Mesendoderm (in vitro differentiated cells): ENCODE measurements at regions not wholly inside any gene's neighbourhood (a gene's known extent, or its start where the extent isn't known, plus 50 kb on each side); places are given as distances from the start of the nearest gene placed in this dataset.
A peak's percentile ranks its signal among the peaks of the same experiment; 100 is the strongest.

Source experiments
- DNase-seq: peaks from one replicate; pipeline ENCODE4 v3.0.0; 2013
- H2AK5ac ChIP-seq: 2 replicates; pipeline ENCODE4 v1.6.1; 2013; ENCODE audit warnings: low read length, inconsistent platforms
- H2BK120ac ChIP-seq: 2 replicates; pipeline ENCODE4 v1.6.1; 2013; ENCODE audit warnings: low read depth, mild to moderate bottlenecking, low read length, moderate library complexity, mixed read lengths
- H2BK15ac ChIP-seq: replicated peaks from 2 replicates; pipeline ENCODE4 v1.6.1; 2013; ENCODE audit warnings: low read depth, mild to moderate bottlenecking, moderate library complexity
- H2BK5ac ChIP-seq: 2 replicates; pipeline ENCODE4 v1.6.1; 2013; ENCODE audit warnings: low read length, inconsistent platforms
- H3K18ac ChIP-seq: 2 replicates; pipeline ENCODE4 v1.6.1; 2013; ENCODE audit warnings: mild to moderate bottlenecking, low read length, mixed read lengths
- H3K23ac ChIP-seq: one replicate; pipeline ENCODE4 v1.6.1; 2013; ENCODE audit warnings: low read length
- H3K27ac ChIP-seq: 2 replicates; pipeline ENCODE4 v1.5.1; 2013; ENCODE audit warnings: low read depth, mild to moderate bottlenecking, inconsistent platforms, low read length, moderate library complexity
- H3K27me3 ChIP-seq: 2 replicates; pipeline ENCODE4 v1.6.1; 2013; ENCODE audit warnings: low read length, control low read depth, mild to moderate bottlenecking, inconsistent platforms; ENCODE audit not compliant: insufficient read depth, poor library complexity
- H3K36me3 ChIP-seq: 2 replicates; pipeline ENCODE4 v1.6.1; 2013; ENCODE audit warnings: low read length, inconsistent platforms; ENCODE audit not compliant: control insufficient read depth, insufficient read depth
- H3K4ac ChIP-seq: one replicate; pipeline ENCODE4 v1.6.1; 2013; ENCODE audit warnings: low read depth, mild to moderate bottlenecking, low read length, moderate library complexity
- H3K4me1 ChIP-seq: 2 replicates; pipeline ENCODE4 v1.6.1; 2013; ENCODE audit warnings: low read depth, low read length, inconsistent platforms; ENCODE audit not compliant: control insufficient read depth
- H3K4me2 ChIP-seq: 2 replicates; pipeline ENCODE4 v1.6.1; 2013; ENCODE audit warnings: low read length
- H3K4me3 ChIP-seq: 2 replicates; pipeline ENCODE4 v1.5.1; 2013; ENCODE audit warnings: mild to moderate bottlenecking, low read length
- H3K56ac ChIP-seq: one replicate; pipeline ENCODE4 v1.6.1; 2013; ENCODE audit warnings: low read length
- H3K79me1 ChIP-seq: 2 replicates; pipeline ENCODE4 v1.6.1; 2013; ENCODE audit warnings: low read length, inconsistent platforms
- H3K79me2 ChIP-seq: 2 replicates; pipeline ENCODE4 v1.6.1; 2013; ENCODE audit warnings: mild to moderate bottlenecking, low read length; ENCODE audit not compliant: control insufficient read depth, insufficient read depth
- H3K9ac ChIP-seq: 2 replicates; pipeline ENCODE4 v1.6.1; 2013; ENCODE audit warnings: low read length, inconsistent platforms
- H4K5ac ChIP-seq: one replicate; pipeline ENCODE4 v1.6.1; 2013; ENCODE audit warnings: low read length
- H4K8ac ChIP-seq: one replicate; pipeline ENCODE4 v1.6.1; 2013; ENCODE audit warnings: low read depth, mild to moderate bottlenecking, control low read depth, low read length, moderate library complexity
- WGBS: extraction: QIAGEN DNeasy Blood & Tissue Kit; methylation state at CpG from one replicate; pipeline ENCODE4 v1.1.7; 2013; ENCODE audit warnings: low lambda C conversion rate, missing lambda C conversion rate; ENCODE audit not compliant: insufficient coverage; ENCODE audit errors: extremely low coverage; 5-methylcytosine and 5-hydroxymethylcytosine counted together

GRCh38 chr6:105501826-105502344 is 99.0 kb upstream of the PREP start:
- Histone ChIP-seq H3K4me2 (no peak overlapping the region), H2BK5ac (no peak overlapping the region), H2AK5ac (no peak overlapping the region), H3K27ac (no peak overlapping the region), H3K23ac (no peak overlapping the region), H3K9ac (no peak overlapping the region), H3K4ac (no peak overlapping the region), H3K56ac (no peak overlapping the region), H3K4me1 (no peaks in the 10 kb centered on the region), H3K79me2 (no peaks in the 10 kb centered on the region), H3K27me3 (no peaks in the 10 kb centered on the region), H3K79me1 (no peaks in the 10 kb centered on the region), H3K4me3 (no peak overlapping the region), H2BK15ac (no peak overlapping the region), H3K36me3 (no peaks in the 10 kb centered on the region), H2BK120ac (no peak overlapping the region), H4K8ac (no peak overlapping the region), H4K5ac (no peak overlapping the region), H3K18ac (no peak overlapping the region)
- no CpG with 5 or more reads among the region's 1 CpG for WGBS
- DNase-seq: no peak

- Histone ChIP-seq H3K18ac (no peak overlapping the region), H4K5ac (no peak overlapping the region), H2BK15ac (no peak overlapping the region), H3K4me2 (no peak overlapping the region), H3K27me3 (no peaks in the 10 kb centered on the region), H3K56ac (no peak overlapping the region), H3K4me3 (no peak overlapping the region), H4K8ac (no peak overlapping the region), H3K4ac (no peak overlapping the region), H3K79me2 (no peaks in the 10 kb centered on the region), H2AK5ac (no peak overlapping the region), H3K4me1 (no peaks in the 10 kb centered on the region), H3K79me1 (no peaks in the 10 kb centered on the region), H3K36me3 (no peaks in the 10 kb centered on the region), H3K23ac (no peak overlapping the region), H3K9ac (no peak overlapping the region), H2BK5ac (no peak overlapping the region), H2BK120ac (no peak overlapping the region), H3K27ac (no peak overlapping the region)
- WGBS: no CpG with 5 or more reads among the region's 1 CpG
- no peak for DNase-seq
Measured at GRCh38 chr6:105501246-105501645, 98.4 kb upstream of the PREP start.

- Histone ChIP-seq H3K4me3 (no peak overlapping the region), H3K9ac (no peak overlapping the region), H3K36me3 (no peaks in the 10 kb centered on the region), H3K4ac (no peak overlapping the region), H3K79me2 (no peaks in the 10 kb centered on the region), H2BK5ac (no peak overlapping the region), H4K5ac (no peak overlapping the region), H3K79me1 (no peaks in the 10 kb centered on the region), H3K23ac (no peak overlapping the region), H3K18ac (no peak overlapping the region), H2AK5ac (no peak overlapping the region), H3K4me2 (no peak overlapping the region), H2BK15ac (no peak overlapping the region), H2BK120ac (no peak overlapping the region), H4K8ac (no peak overlapping the region), H3K27me3 (no peaks in the 10 kb centered on the region), H3K4me1 (no peaks in the 10 kb centered on the region), H3K27ac (no peak overlapping the region), H3K56ac (no peak overlapping the region)
- no CpG with 5 or more reads among the region's 1 CpG for WGBS
- DNase-seq: peak; percentile 29
Measured at GRCh38 chr6:105500693-105501092, 97.8 kb upstream of the PREP start.

GRCh38 chr6:105499931-105500330 is 97.0 kb upstream of the PREP start:
- Histone ChIP-seq H4K5ac (no peak overlapping the region), H3K27me3 (no peaks in the 10 kb centered on the region), H3K79me2 (no peaks in the 10 kb centered on the region)

GRCh38 chr6:105499136-105499870 is 96.4 kb upstream of the PREP start:
- Histone ChIP-seq H3K4me3 (no peak overlapping the region), H3K79me2 (no peaks in the 10 kb centered on the region), H3K56ac (no peak overlapping the region), H3K23ac (no peak overlapping the region), H2BK5ac (no peak overlapping the region), H3K36me3 (no peaks in the 10 kb centered on the region), H3K9ac (no peak overlapping the region), H3K18ac (no peak overlapping the region), H3K4me2 (no peak overlapping the region), H3K79me1 (no peaks in the 10 kb centered on the region), H3K27me3 (no peaks in the 10 kb centered on the region), H3K27ac (no peak overlapping the region), H4K8ac (no peak overlapping the region), H2BK15ac (no peak overlapping the region), H4K5ac (no peak overlapping the region), H2BK120ac (no peak overlapping the region), H3K4me1 (no peaks in the 10 kb centered on the region), H3K4ac (no peak overlapping the region), H2AK5ac (no peak overlapping the region)
- no peak for DNase-seq
- WGBS: no CpG with 5 or more reads among the region's 2 CpGs

More at GRCh38 chr6:105499931-105500330, 97.0 kb upstream of the PREP start:
- Histone ChIP-seq H2BK15ac (no peak overlapping the region), H3K23ac (no peak overlapping the region), H3K4me2 (no peak overlapping the region), H3K56ac (no peak overlapping the region), H3K18ac (no peak overlapping the region), H3K9ac (no peak overlapping the region), H3K4ac (no peak overlapping the region), H2AK5ac (no peak overlapping the region), H3K4me1 (no peaks in the 10 kb centered on the region), H3K27ac (no peak overlapping the region), H2BK5ac (no peak overlapping the region), H3K4me3 (no peak overlapping the region), H3K36me3 (no peaks in the 10 kb centered on the region), H3K79me1 (no peaks in the 10 kb centered on the region), H4K8ac (no peak overlapping the region), H2BK120ac (no peak overlapping the region)
- no CpG with 5 or more reads among the region's 3 CpGs for WGBS
- DNase-seq: no peak

- H2BK5ac ChIP-seq: no peak overlapping the region
- H2AK5ac ChIP-seq: no peak overlapping the region
- H3K4me3 ChIP-seq: no peak overlapping the region
- H3K36me3 ChIP-seq: no peaks in the 10 kb centered on the region
- no peak overlapping the region for H3K27ac ChIP-seq
- H3K18ac ChIP-seq: no peak overlapping the region
- no peaks in the 10 kb centered on the region for H3K79me2 ChIP-seq
- no peak overlapping the region for H2BK120ac ChIP-seq
- H3K4me1 ChIP-seq: no peaks in the 10 kb centered on the region
- no peak overlapping the region for H4K5ac ChIP-seq
- no peak overlapping the region for H3K9ac ChIP-seq
- WGBS: no CpG with 5 or more reads among the region's 2 CpGs
- H3K27me3 ChIP-seq: no peaks in the 10 kb centered on the region
- no peaks in the 10 kb centered on the region for H3K79me1 ChIP-seq
- no peak overlapping the region for H2BK15ac ChIP-seq
- H3K4me2 ChIP-seq: no peak overlapping the region
- no peak overlapping the region for H3K4ac ChIP-seq
- H3K56ac ChIP-seq: no peak overlapping the region
- no peak overlapping the region for H4K8ac ChIP-seq
- H3K23ac ChIP-seq: no peak overlapping the region
- no peak for DNase-seq
Measured at GRCh38 chr6:105497549-105497948, 94.7 kb upstream of the PREP start.
